B cell (primary cell): ENCODE measurements at regions not wholly inside any gene's neighbourhood (a gene's known extent, or its start where the extent isn't known, plus 50 kb on each side); places are given as distances from the start of the nearest gene placed in this dataset.

Experiments used
- ATAC-seq: fragments of 200-7000 bp; cut with Tn5 transposase; one replicate; pipeline ENCODE4 v1.10.0; 2021; ENCODE audit warnings: low read depth, mild to moderate bottlenecking, moderate number of reproducible peaks, moderate library complexity
- CTCF ChIA-PET: fragments of 350-600 bp; sonication (Branson Sonifier 250); formaldehyde crosslinking; loops from one replicate; lab custom pipeline; 2021; ENCODE audit warnings: antibody characterized with exemption, inconsistent platforms; lab: Charles Lee
- POLR2A ChIA-PET: fragments of 350-600 bp; sonication (Branson Sonifier 250); formaldehyde crosslinking; loops from one replicate; lab custom pipeline; 2021; ENCODE audit warnings: antibody characterized with exemption; lab: Charles Lee
- DNase-seq: peaks from one replicate; pipeline ENCODE4 v3.0.0; 2013
- H2AFZ ChIP-seq: 2 replicates; pipeline ENCODE4 v1.6.1; 2012; ENCODE audit warnings: mild to moderate bottlenecking, low read depth, low read length; ENCODE audit not compliant: insufficient read depth, poor library complexity, severe bottlenecking
- H3K27ac ChIP-seq, 2 donors: 1 replicate in 1 of 2; 2 replicates in 1 of 2; pipeline ENCODE4 v1.5.1; 2012 to 2013; ENCODE audit warnings: low read length in 2 of 2, mild to moderate bottlenecking in 2 of 2, moderate library complexity in 1 of 2
- H3K27me3 ChIP-seq, 4 experiments: fragments of 200-600 bp in 1 of 4; sonication (generic) in 1 of 4; replicated peaks in 1 of 4; 1 replicate in 2 of 4; 2 replicates in 2 of 4; pipeline versions ENCODE4 v1.6.1 to v1.7.0; 2013 to 2016; ENCODE audit warnings: low read length in 3 of 4, mild to moderate bottlenecking in 2 of 4, mixed read lengths in 1 of 4, moderate library complexity in 1 of 4; ENCODE audit not compliant: insufficient read depth in 4 of 4, control insufficient read depth in 3 of 4; ENCODE audit errors: control extremely low read depth in 1 of 4
- H3K36me3 ChIP-seq, 2 experiments: replicated peaks in 1 of 2; 1 replicate in 1 of 2; 2 replicates in 1 of 2; pipeline versions ENCODE4 v1.6.1 to v1.7.1; 2013; ENCODE audit warnings: low read length in 1 of 2; ENCODE audit not compliant: insufficient read depth in 2 of 2, control insufficient read depth in 1 of 2; ENCODE audit errors: control extremely low read depth in 1 of 2, extremely low read depth in 1 of 2
- H3K4me1 ChIP-seq, 2 donors: fragments of 200-600 bp in 1 of 2; sonication (generic) in 1 of 2; 1 replicate in 1 of 2; 2 replicates in 1 of 2; pipeline versions ENCODE4 v1.5.1 to v1.6.1; 2013 to 2017; ENCODE audit warnings: low read length in 2 of 2; ENCODE audit not compliant: control insufficient read depth in 2 of 2, insufficient read depth in 2 of 2
- H3K4me2 ChIP-seq: replicated peaks from 2 replicates; pipeline ENCODE3; 2012; ENCODE audit warnings: mild to moderate bottlenecking, low read depth, low read length; ENCODE audit not compliant: poor library complexity, severe bottlenecking
- H3K4me3 ChIP-seq, 5 experiments: fragments of 200-600 bp in 1 of 5; sonication (generic) in 1 of 5; 1 replicate in 3 of 5; 2 replicates in 2 of 5; pipeline versions ENCODE4 v1.5.1 to v1.7.0; 2011 to 2016; ENCODE audit warnings: low read length in 4 of 5, mild to moderate bottlenecking in 4 of 5, low read depth in 2 of 5, control low read depth in 1 of 5, moderate library complexity in 1 of 5; ENCODE audit not compliant: insufficient read depth in 1 of 5; ENCODE audit errors: control extremely low read depth in 1 of 5, extremely low read depth in 1 of 5
- H3K79me2 ChIP-seq: fragments of 200-600 bp; sonication (generic); one replicate; pipeline ENCODE4 v1.6.0; 2016; ENCODE audit warnings: low read length; ENCODE audit not compliant: control insufficient read depth, insufficient read depth
- H3K9ac ChIP-seq: fragments of 200-600 bp; sonication (generic); 2 replicates; pipeline ENCODE4 v1.6.1; 2017; ENCODE audit warnings: mild to moderate bottlenecking, low read length, moderate library complexity
- H3K9me3 ChIP-seq, 3 donors: one replicate each; pipeline versions ENCODE4 v1.6.1 to v1.7.1; 2013; ENCODE audit warnings: low read length in 2 of 3; ENCODE audit not compliant: control insufficient read depth in 2 of 3, insufficient read depth in 1 of 3; ENCODE audit errors: control extremely low read depth in 1 of 3
- H4K20me1 ChIP-seq: 2 replicates; pipeline ENCODE4 v1.6.0; 2012; ENCODE audit warnings: mild to moderate bottlenecking, low read length; ENCODE audit not compliant: insufficient read depth, control insufficient read depth, poor library complexity, severe bottlenecking
- H3K27ac Mint-ChIP-seq: one replicate; pipeline ENCODE4 v1.8.0; 2021; ENCODE audit warnings: mixed read lengths
- H3K27me3 Mint-ChIP-seq: one replicate; pipeline ENCODE4 v1.8.0; 2021; ENCODE audit warnings: mixed read lengths
- H3K4me1 Mint-ChIP-seq: one replicate; pipeline ENCODE4 v1.8.0; 2021; ENCODE audit warnings: mixed read lengths
- H3K4me3 Mint-ChIP-seq: one replicate; pipeline ENCODE4 v1.8.0; 2021; ENCODE audit warnings: mixed read lengths
- H3K9me3 Mint-ChIP-seq: one replicate; pipeline ENCODE4 v1.8.0; 2022; ENCODE audit warnings: mixed read lengths; ENCODE audit not compliant: insufficient read depth
- EZH2 ChIP-seq: IDR thresholded peaks from 2 replicates; pipeline ENCODE4 v1.6.1; 2012; ENCODE audit warnings: borderline replicate concordance, low read depth, mild to moderate bottlenecking, moderate library complexity, low read length; ENCODE audit not compliant: insufficient read depth, poor library complexity, severe bottlenecking
- WGBS: methylation state at CpG from one replicate; pipeline ENCODE4 v1.1.5; 2013; ENCODE audit warnings: missing lambda C conversion rate; ENCODE audit not compliant: insufficient coverage; 5-methylcytosine and 5-hydroxymethylcytosine counted together
- intact Hi-C: fragments of 100-400 bp; cut with micrococcal nuclease; formaldehyde crosslinking; loops from one replicate; pipeline ENCODE4 v1.10.0; 2022
- TF ChIP-seq, protein P1 (sequence below): fragments of 200-600 bp; IDR thresholded peaks from one replicate; pipeline ENCODE4 v1.8.0; 2022; ENCODE audit warnings: antibody characterized with exemption, mild to moderate bottlenecking

DNA sequence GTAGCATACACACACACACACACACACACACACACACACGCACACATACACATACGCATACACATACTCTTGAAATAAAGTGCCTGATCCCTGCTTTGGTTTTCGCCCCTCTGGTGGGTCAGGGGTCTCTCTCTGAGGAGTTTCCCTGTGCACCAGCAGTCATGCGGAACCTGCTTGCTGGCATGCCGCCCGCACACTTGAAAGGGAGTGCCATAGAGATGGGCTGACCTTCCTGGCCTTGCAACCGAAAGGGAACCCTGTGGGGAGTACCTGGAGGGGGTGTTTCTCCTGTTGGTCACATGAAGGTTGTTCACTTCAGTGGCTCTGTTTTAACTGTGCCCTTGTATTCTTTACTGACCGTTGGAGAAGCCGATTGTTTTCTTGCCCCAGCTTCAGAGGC is 752.3 kb downstream of the NR2F2 start:
- H3K9ac ChIP-seq: no peak overlapping the region
- no peaks in the 10 kb centered on the region for H3K4me1 ChIP-seq
- no peak overlapping the region for H3K27ac Mint-ChIP-seq
- TF ChIP-seq, protein P1, sequence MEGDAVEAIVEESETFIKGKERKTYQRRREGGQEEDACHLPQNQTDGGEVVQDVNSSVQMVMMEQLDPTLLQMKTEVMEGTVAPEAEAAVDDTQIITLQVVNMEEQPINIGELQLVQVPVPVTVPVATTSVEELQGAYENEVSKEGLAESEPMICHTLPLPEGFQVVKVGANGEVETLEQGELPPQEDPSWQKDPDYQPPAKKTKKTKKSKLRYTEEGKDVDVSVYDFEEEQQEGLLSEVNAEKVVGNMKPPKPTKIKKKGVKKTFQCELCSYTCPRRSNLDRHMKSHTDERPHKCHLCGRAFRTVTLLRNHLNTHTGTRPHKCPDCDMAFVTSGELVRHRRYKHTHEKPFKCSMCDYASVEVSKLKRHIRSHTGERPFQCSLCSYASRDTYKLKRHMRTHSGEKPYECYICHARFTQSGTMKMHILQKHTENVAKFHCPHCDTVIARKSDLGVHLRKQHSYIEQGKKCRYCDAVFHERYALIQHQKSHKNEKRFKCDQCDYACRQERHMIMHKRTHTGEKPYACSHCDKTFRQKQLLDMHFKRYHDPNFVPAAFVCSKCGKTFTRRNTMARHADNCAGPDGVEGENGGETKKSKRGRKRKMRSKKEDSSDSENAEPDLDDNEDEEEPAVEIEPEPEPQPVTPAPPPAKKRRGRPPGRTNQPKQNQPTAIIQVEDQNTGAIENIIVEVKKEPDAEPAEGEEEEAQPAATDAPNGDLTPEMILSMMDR: no peak
- no peak for TF ChIP-seq EZH2
- WGBS: 89% methylated on average over 5 of the region's 9 CpGs
- no peak overlapping the region for H2AFZ ChIP-seq
- no peaks in the 10 kb centered on the region for H3K79me2 ChIP-seq
- no peak overlapping the region for H3K4me2 ChIP-seq
- POLR2A ChIA-PET: no interaction called here
- no peaks in the 10 kb centered on the region for H3K27me3 Mint-ChIP-seq
- H3K27me3 ChIP-seq: no peaks in the 10 kb centered on the region
- no peak overlapping the region for H3K4me3 ChIP-seq
- H3K9me3 ChIP-seq: no peaks in the 10 kb centered on the region
- H3K27ac ChIP-seq: no peak overlapping the region
- H3K36me3 ChIP-seq: no peaks in the 10 kb centered on the region
- H4K20me1 ChIP-seq: no peaks in the 10 kb centered on the region
- H3K4me3 Mint-ChIP-seq: no peak overlapping the region
- intact Hi-C loops: no loop called here
- CTCF ChIA-PET: no interaction called here
- H3K4me1 Mint-ChIP-seq: no peaks in the 10 kb centered on the region
- DNase-seq (no peak), ATAC-seq (no peak)
- no peaks in the 10 kb centered on the region for H3K9me3 Mint-ChIP-seq

DNA sequence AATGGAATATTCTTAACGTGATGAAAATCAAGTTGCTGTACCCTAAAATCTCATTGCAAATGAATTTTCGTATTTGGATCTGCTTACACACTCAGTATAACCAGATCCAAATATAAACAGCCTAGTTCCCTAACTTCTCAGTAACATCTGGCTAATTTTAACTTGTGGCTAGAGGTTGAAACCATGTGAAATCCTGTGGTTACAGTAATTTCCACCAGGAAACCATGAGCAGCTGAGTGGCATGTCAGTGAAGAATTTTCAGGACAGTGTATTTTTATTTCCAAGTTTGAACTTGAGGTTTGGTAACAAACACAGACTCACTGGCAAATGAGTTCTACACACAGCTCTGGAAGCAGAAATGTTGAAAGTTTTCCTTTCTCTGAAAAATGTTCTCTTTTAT is 754.1 kb downstream of the NR2F2 start:
- no peak overlapping the region for H3K27ac ChIP-seq
- no peaks in the 10 kb centered on the region for H3K79me2 ChIP-seq
- no peaks in the 10 kb centered on the region for H3K27me3 ChIP-seq
- no peaks in the 10 kb centered on the region for H3K36me3 ChIP-seq
- no peak for TF ChIP-seq EZH2
- TF ChIP-seq, protein P1: no peak
- ChIA-PET CTCF (no interaction called here), POLR2A (no interaction called here)
- no peaks in the 10 kb centered on the region for H4K20me1 ChIP-seq
- Mint-ChIP-seq H3K27me3 (no peaks in the 10 kb centered on the region), H3K9me3 (no peaks in the 10 kb centered on the region), H3K4me1 (no peaks in the 10 kb centered on the region), H3K4me3 (no peak overlapping the region), H3K27ac (no peak overlapping the region)
- ATAC-seq (no peak), DNase-seq (no peak)
- no peaks in the 10 kb centered on the region for H3K9me3 ChIP-seq
- no peak overlapping the region for H3K4me3 ChIP-seq
- H3K4me2 ChIP-seq: no peak overlapping the region
- no CpG with 5 or more reads among the region's 2 CpGs for WGBS
- intact Hi-C loops: no loop called here
- H3K9ac ChIP-seq: no peak overlapping the region
- no peak overlapping the region for H2AFZ ChIP-seq
- H3K4me1 ChIP-seq: no peaks in the 10 kb centered on the region
